OCI-LY7 (cell line): ENCODE measurements at regions not wholly inside any gene's neighbourhood (a gene's known extent, or its start where the extent isn't known, plus 50 kb on each side); places are given as distances from the start of the nearest gene placed in this dataset.

Source experiments
- EZH2phosphoT487 ChIP-seq: fragments of 200-600 bp; sonication (generic); IDR thresholded peaks from 2 replicates; pipeline ENCODE4 v1.6.1; 2018; ENCODE audit warnings: low read depth, borderline replicate concordance, mild to moderate bottlenecking, mixed run types, antibody characterized with exemption, low read length, moderate library complexity, mixed read lengths
- TF ChIP-seq, protein P1 (sequence below): fragments of 200-600 bp; sonication (generic); conservative IDR thresholded peaks from 2 replicates; pipeline ENCODE4 v1.5.1; 2014; ENCODE audit warnings: mild to moderate bottlenecking, antibody characterized with exemption, low read length, moderate library complexity, mixed read lengths

DNA sequence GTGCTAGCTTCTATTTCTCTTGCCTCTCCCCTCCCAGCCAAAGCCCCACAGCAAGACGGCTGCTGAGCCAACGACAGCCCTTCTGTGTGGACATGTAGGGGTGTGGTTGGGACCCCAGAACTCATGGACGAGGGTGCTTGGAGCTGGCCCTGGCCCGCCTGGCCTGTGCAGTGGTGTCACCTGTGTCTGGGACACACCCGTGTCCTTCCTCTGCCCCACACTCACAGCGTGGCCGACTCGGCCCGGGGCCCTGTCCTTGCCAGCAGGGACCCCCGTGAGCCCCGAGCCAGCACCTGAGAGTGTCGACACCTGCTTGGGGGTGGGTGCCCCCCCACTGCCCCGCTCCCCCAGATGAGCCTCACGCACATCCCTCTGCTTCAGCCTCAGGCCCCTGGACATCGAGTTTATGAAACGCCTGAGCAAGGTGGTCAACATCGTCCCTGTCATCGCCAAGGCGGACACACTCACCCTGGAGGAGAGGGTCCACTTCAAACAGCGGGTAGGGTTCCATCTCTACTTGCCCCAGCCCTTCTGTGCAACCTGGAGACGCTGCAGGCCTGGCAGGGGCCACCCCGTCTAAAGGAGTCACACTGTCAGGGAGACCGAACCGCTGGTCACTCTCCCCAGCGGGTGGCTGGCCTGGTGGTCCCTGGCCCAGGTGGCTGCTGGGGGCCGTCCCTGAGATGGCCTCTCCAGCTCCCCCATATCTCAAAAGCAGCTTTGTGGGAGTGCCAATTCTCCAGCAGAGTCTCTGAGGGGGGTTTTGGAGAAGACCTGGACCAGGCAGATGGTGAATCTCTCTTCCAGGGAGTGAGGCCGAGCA is 349.8 kb downstream of the SEC14L1 start:
- TF ChIP-seq, protein P1, sequence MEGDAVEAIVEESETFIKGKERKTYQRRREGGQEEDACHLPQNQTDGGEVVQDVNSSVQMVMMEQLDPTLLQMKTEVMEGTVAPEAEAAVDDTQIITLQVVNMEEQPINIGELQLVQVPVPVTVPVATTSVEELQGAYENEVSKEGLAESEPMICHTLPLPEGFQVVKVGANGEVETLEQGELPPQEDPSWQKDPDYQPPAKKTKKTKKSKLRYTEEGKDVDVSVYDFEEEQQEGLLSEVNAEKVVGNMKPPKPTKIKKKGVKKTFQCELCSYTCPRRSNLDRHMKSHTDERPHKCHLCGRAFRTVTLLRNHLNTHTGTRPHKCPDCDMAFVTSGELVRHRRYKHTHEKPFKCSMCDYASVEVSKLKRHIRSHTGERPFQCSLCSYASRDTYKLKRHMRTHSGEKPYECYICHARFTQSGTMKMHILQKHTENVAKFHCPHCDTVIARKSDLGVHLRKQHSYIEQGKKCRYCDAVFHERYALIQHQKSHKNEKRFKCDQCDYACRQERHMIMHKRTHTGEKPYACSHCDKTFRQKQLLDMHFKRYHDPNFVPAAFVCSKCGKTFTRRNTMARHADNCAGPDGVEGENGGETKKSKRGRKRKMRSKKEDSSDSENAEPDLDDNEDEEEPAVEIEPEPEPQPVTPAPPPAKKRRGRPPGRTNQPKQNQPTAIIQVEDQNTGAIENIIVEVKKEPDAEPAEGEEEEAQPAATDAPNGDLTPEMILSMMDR, result no peak
- TF ChIP-seq EZH2phosphoT487, result no peak
